Adrenal gland (tissue), 9 donors: ENCODE measurements at regions not wholly inside any gene's neighbourhood (a gene's known extent, or its start where the extent isn't known, plus 50 kb on each side); places are given as distances from the start of the nearest gene placed in this dataset.
A peak's percentile ranks its signal among the peaks of the same experiment; 100 is the strongest.
"Not testable (repeated sequence)": the region's sequence is repeated elsewhere in the genome, so short reads cannot be mapped to it uniquely, and the experiment has no call there.

ENCODE experiments used
- DNase-seq, 7 donors: peaks; one replicate each; pipeline ENCODE4 v3.0.0-alpha.2; 2019 to 2020
- H3K27ac ChIP-seq, 5 donors: fragments of 200-600 bp; sonication (generic) in 4 of 5; 1 replicate in 3 of 5; 2 replicates in 2 of 5; pipeline versions ENCODE4 v1.5.1 to v1.8.0; 2016 to 2020; ENCODE audit warnings: mild to moderate bottlenecking in 1 of 5
- H3K27me3 ChIP-seq: fragments of 200-600 bp; 2 replicates; pipeline ENCODE4 v1.8.0; 2021
- H3K36me3 ChIP-seq, 2 donors: fragments of 200-600 bp; replicated peaks in 1 of 2; 1 replicate in 1 of 2; 2 replicates in 1 of 2; pipeline versions ENCODE4 v1.5.1 to v1.8.0; 2018 to 2022
- H3K4me1 ChIP-seq, 2 donors: fragments of 200-600 bp; replicated peaks in 1 of 2; 1 replicate in 1 of 2; 2 replicates in 1 of 2; pipeline versions ENCODE4 v1.5.1 to v1.8.0; 2018 to 2021
- H3K4me3 ChIP-seq, 4 donors: fragments of 200-600 bp; sonication (generic) in 3 of 4; one replicate each; pipeline ENCODE4 v1.5.1; 2016 to 2018
- H3K9me3 ChIP-seq, 3 donors: fragments of 200-600 bp; sonication (generic) in 1 of 3; replicated peaks in 1 of 3; 1 replicate in 2 of 3; 2 replicates in 1 of 3; pipeline versions ENCODE4 v1.5.1 to v1.8.0; 2016 to 2021
- POLR2A ChIP-seq, 2 donors: fragments of 450-650 bp; IDR thresholded peaks; one replicate each; pipeline ENCODE4 v1.6.1; 2017; ENCODE audit warnings: antibody characterized with exemption in 2 of 2, mild to moderate bottlenecking in 2 of 2, moderate library complexity in 1 of 2
- WGBS, 4 donors: extraction: QIAGEN DNeasy Blood & Tissue Kit in 2 of 4; methylation state at CpG; one replicate each; pipeline versions ENCODE4 v1.1.5 to v1.1.7; 2013 to 2017; 5-methylcytosine and 5-hydroxymethylcytosine counted together
- intact Hi-C, 2 donors: fragments of 100-400 bp; cut with DNase I; formaldehyde crosslinking; loops; one replicate each; pipeline versions ENCODE4 v1.14.1 to v1.15.0; 2022 to 2023
- TF ChIP-seq, protein P1 (sequence below), 6 experiments: fragments of 450-650 bp in 4 of 6; fragments of 200-600 bp in 2 of 6; sonication (generic) in 1 of 6; IDR thresholded peaks; 1 replicate in 5 of 6; 2 replicates in 1 of 6; pipeline versions ENCODE4 v1.5.1 to v1.8.0; 2016 to 2021; ENCODE audit warnings: antibody characterized with exemption in 6 of 6, mild to moderate bottlenecking in 2 of 6, moderate library complexity in 1 of 6
- donor health status: healthy with polysubstance abuse.
- donor health status: Bipolar disorder and iron deficiency.
- donor health status: DM: yes; HTN: yes; CAD: no.
- donor health status: DM: no; HTN: no; CAD: no.
- donor health status: DM: no; HTN: no; CAD: no.

DNA sequence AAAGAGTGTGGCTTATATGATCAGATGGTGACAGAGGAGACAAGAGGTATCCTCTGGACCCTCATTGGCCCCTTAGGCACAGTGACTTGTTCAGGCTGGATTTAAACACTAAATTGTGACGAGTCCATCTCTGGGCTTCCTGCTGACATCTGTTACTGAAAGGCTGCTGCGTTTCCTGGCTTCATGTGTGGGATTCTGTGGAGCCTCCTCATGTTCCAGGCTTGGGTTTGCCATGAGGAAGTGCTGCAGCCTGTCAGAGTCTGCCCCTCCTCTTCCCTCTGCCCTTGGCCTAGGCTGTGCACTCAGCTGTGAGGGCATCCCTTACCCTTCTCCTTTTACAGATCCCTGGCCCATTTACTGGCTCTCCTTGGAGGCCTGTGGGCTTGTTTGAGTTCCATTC lies 159.1 kb upstream of the TTC29 start:
- Histone ChIP-seq H3K4me3 (no peak overlapping the region), H3K36me3 (no peaks in the 10 kb centered on the region), H3K27me3 (no peaks in the 10 kb centered on the region), H3K27ac (no peak overlapping the region), H3K4me1 (peaks cover 0 to 7% of the 10 kb centered on the region in 2 donors), H3K9me3 (no peaks in the 10 kb centered on the region)
- no peak for DNase-seq
- WGBS, 4 donors = 44 to 69% (median 58%) methylated on average over 1 to 2 of the region's 2 CpGs
- intact Hi-C loops = no loop called here
- TF ChIP-seq POLR2A (IDR thresholded peaks at IDR 0.05) = no peak
- TF ChIP-seq, protein P1, sequence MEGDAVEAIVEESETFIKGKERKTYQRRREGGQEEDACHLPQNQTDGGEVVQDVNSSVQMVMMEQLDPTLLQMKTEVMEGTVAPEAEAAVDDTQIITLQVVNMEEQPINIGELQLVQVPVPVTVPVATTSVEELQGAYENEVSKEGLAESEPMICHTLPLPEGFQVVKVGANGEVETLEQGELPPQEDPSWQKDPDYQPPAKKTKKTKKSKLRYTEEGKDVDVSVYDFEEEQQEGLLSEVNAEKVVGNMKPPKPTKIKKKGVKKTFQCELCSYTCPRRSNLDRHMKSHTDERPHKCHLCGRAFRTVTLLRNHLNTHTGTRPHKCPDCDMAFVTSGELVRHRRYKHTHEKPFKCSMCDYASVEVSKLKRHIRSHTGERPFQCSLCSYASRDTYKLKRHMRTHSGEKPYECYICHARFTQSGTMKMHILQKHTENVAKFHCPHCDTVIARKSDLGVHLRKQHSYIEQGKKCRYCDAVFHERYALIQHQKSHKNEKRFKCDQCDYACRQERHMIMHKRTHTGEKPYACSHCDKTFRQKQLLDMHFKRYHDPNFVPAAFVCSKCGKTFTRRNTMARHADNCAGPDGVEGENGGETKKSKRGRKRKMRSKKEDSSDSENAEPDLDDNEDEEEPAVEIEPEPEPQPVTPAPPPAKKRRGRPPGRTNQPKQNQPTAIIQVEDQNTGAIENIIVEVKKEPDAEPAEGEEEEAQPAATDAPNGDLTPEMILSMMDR (IDR thresholded peaks at IDR 0.05) = no peak

DNA sequence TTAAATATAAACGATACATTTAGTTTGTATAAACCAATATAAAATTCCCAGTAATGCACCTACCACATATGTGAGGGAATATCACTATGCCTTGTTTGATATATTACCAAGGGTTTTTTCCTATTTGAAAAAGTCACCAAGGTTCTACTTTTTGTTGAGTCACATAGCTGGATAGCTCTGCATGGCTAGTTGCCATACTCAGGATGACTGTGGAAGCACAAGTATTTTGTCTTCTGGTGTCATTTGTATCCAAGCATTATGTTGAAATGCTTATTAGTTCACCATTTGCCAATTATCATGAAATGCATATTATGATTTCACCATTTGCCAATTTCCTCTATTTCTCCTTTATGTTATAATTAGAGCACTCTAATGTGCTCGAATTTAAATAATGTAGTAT lies 162.7 kb upstream of the TTC29 start:
- Histone ChIP-seq H3K4me1 (peaks cover 0 to 1% of the 10 kb centered on the region in 2 donors), H3K27me3 (no peaks in the 10 kb centered on the region), H3K27ac (no peak overlapping the region), H3K36me3 (no peaks in the 10 kb centered on the region), H3K4me3 (no peak overlapping the region), H3K9me3 (no peaks in the 10 kb centered on the region)
- 77 to 87% (median 85%) methylated on average over 2 of the region's 2 CpGs for WGBS, 4 donors
- peak in 1 of 7 donors; percentile 23 for DNase-seq
- TF ChIP-seq POLR2A (IDR thresholded peaks at IDR 0.05) = no peak
- TF ChIP-seq, protein P1 (IDR thresholded peaks at IDR 0.05) = no peak
- intact Hi-C loops = no loop called here

DNA sequence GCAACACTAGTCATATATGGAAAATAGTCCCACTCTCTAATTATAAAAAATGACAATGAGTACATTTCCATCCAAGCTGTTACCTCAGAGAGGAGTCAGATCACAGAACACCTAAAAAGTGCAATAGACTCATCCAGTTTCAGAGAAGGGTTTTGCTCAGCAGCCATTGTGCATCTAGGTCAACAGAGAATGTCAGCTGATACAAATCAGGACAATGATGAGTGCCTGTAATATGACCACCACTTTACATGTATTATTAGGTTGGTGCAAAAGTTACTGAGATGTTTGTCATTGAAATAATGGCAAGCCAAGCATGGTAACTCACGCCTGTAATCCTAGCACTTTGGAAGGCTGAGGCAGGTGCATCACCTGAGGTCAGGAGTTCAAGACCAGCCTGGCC lies 164.1 kb upstream of the TTC29 start:
- Histone ChIP-seq H3K36me3 (no peaks in the 10 kb centered on the region), H3K4me3 (no peak overlapping the region), H3K9me3 (no peaks in the 10 kb centered on the region), H3K4me1 (no peaks in the 10 kb centered on the region), H3K27me3 (no peaks in the 10 kb centered on the region), H3K27ac (no peak overlapping the region)
- intact Hi-C loops = no loop called here
- WGBS, 4 donors = 71 to 84% (median 76%) methylated on average over 1 of the region's 1 CpG
- TF ChIP-seq, protein P1 (IDR thresholded peaks at IDR 0.05) = no peak
- no peak for TF ChIP-seq POLR2A (IDR thresholded peaks at IDR 0.05)
- DNase-seq = no peak

DNA sequence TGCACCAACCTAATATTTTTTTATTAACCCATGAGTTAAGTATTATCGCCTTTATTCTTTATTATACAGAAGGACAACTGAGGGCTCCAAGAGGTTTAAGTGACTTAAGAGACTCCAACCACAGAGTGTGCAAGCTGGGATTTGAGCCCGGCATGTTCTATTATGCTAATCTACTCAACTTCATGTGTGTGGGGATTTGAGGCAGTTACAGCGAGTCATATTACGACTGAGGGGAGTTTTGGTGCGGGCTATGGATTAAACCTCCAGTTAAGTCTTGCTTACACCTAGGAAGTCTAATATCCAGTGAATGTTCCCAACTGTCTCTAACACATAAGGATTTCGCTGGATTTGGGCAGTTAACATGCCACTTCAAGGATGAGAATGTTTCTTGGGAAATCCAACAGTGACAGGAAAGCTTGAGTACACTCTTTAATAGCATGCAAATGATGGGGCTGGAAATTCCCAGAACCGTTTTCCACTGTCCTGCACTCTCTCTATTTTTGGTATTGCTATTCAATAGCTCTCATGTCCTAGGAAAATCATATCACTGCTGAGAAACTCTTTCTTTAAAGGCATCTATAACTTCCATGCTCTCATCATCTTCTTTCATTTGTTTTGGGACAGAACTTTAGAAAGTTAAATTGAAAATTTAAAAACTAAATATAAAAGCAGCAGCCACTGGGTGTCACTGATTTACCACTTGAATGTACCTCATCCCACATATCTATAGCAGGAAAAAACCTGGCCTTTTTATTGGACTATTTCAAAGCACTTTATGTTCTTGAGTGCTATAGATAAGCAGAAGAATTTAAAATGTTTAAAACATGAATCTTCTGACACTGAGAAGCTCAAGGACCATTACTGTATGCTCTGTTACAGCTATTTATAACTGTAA lies 165.1 kb upstream of the TTC29 start:
- Histone ChIP-seq H3K4me1 (no peaks in the 10 kb centered on the region), H3K27ac (no peak overlapping the region), H3K36me3 (no peaks in the 10 kb centered on the region), H3K27me3 (no peaks in the 10 kb centered on the region), H3K9me3 (no peaks in the 10 kb centered on the region), H3K4me3 (no peak overlapping the region)
- 74 to 82% (median 80%) methylated on average over 7 of the region's 7 CpGs for WGBS, 4 donors
- TF ChIP-seq, protein P1 (IDR thresholded peaks at IDR 0.05) = peak in 1 of 6 experiments; percentile 24
- TF ChIP-seq POLR2A (IDR thresholded peaks at IDR 0.05) = no peak
- DNase-seq = no peak
- intact Hi-C loops = no loop called here

DNA sequence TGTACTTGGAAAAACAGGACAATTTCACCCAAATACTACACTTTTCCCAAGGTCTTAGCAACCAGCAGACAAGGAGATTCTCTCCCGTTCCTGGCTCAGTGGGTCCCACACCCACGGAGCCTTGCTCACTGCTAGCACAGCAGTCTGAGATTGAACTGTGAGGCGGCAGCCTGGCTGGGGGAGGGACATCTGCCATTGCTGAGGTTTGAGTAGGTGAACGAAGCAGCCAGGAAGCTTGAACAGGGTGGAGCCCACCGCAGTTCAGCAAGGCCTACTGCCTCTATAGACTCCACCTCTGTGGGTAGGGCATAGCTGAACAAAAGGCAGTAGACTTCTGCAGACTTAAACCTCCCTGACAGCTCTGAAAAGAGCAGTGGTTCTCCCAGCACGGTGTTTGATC lies 166.5 kb upstream of the TTC29 start:
- H3K4me1 ChIP-seq, H3K27me3 ChIP-seq, H3K27ac ChIP-seq, H3K9me3 ChIP-seq, H3K4me3 ChIP-seq, intact Hi-C loops, H3K36me3 ChIP-seq, DNase-seq: not testable (repeated sequence)
- 60 to 82% (median 76%) methylated on average over 3 to 6 of the region's 6 CpGs for WGBS, 4 donors
